Endothelial cell of umbilical vein (primary cell): ENCODE measurements at regions not wholly inside any gene's neighbourhood (a gene's known extent, or its start where the extent isn't known, plus 50 kb on each side); places are given as distances from the start of the nearest gene placed in this dataset.

Experiments
- BruUV-seq: library from RNA; stranded (reverse); fragments of 400-500 nt; replicated peaks from 2 replicates; lab custom pipeline; 2021; lab: Mats Ljungman, UMichigan
- CTCF ChIA-PET: fragments of 300-600, 350-600 bp; sonication (Branson Sonifier 250); formaldehyde crosslinking; loops from one replicate; lab custom pipeline; 2021; ENCODE audit warnings: antibody characterized with exemption, inconsistent platforms; lab: Charles Lee
- POLR2A ChIA-PET: fragments of 300-600, 350-600 bp; sonication (Branson Sonifier 250); formaldehyde crosslinking; loops from one replicate; lab custom pipeline; 2021; ENCODE audit warnings: antibody characterized with exemption, inconsistent platforms; lab: Charles Lee
- DNase-seq: peaks from one replicate; pipeline ENCODE4 v3.0.0-alpha.2; 2011; ENCODE audit warnings: low read depth, low spot score
- FAIRE-seq: peaks from 2 replicates; lab custom pipeline; 2011; peaks lifted over from hg19 to GRCh38; lab: Jason Lieb, UNC
- H2AFZ ChIP-seq: 2 replicates; pipeline ENCODE4 v1.6.0; 2012; ENCODE audit warnings: low read depth, low read length, control low read depth, inconsistent platforms
- H3K27ac ChIP-seq: 2 replicates; pipeline ENCODE4 v1.5.1; 2011; ENCODE audit warnings: low read depth, mild to moderate bottlenecking, control low read depth, low read length, moderate library complexity; ENCODE audit not compliant: insufficient read depth
- H3K27me3 ChIP-seq, 2 experiments: 2 replicates each; pipeline versions ENCODE4 v1.6.0 to v1.6.1; 2011; ENCODE audit warnings: low read length in 2 of 2, mixed read lengths in 1 of 2; ENCODE audit not compliant: control insufficient read depth in 2 of 2, insufficient read depth in 2 of 2
- H3K36me3 ChIP-seq, 2 experiments: 2 replicates in 1 of 2; 3 replicates in 1 of 2; pipeline ENCODE4 v1.5.1; 2011; ENCODE audit warnings: low read length in 2 of 2, mild to moderate bottlenecking in 1 of 2, moderate library complexity in 1 of 2; ENCODE audit not compliant: control insufficient read depth in 2 of 2, insufficient read depth in 2 of 2; ENCODE audit errors: extremely low read depth in 1 of 2
- H3K4me1 ChIP-seq: 3 replicates; pipeline ENCODE4 v1.5.1; 2011; ENCODE audit warnings: mild to moderate bottlenecking, low read length; ENCODE audit not compliant: control insufficient read depth, insufficient read depth; ENCODE audit errors: extremely low read depth
- H3K4me2 ChIP-seq: 2 replicates; pipeline ENCODE4 v1.6.1; 2011; ENCODE audit warnings: low read length, control low read depth, mixed read lengths; ENCODE audit not compliant: insufficient read depth
- H3K4me3 ChIP-seq, 3 experiments: fragments of 200-600 bp in 1 of 3; sonication (generic), shearing (Covaris generic) in 1 of 3; replicated peaks in 1 of 3; 2 replicates each; pipeline ENCODE4 v1.5.1; 2011 to 2016; ENCODE audit warnings: control low read depth in 3 of 3, low read length in 3 of 3, mild to moderate bottlenecking in 2 of 3, inconsistent platforms in 1 of 3, low read depth in 1 of 3, moderate library complexity in 1 of 3; ENCODE audit not compliant: insufficient read depth in 1 of 3
- H3K79me2 ChIP-seq: 2 replicates; pipeline ENCODE4 v1.6.0; 2012; ENCODE audit warnings: low read length, inconsistent platforms; ENCODE audit not compliant: control insufficient read depth, insufficient read depth
- H3K9ac ChIP-seq: replicated peaks from 2 replicates; pipeline ENCODE3; 2011; ENCODE audit warnings: low read length, control low read depth; ENCODE audit not compliant: insufficient read depth; ENCODE audit errors: extremely low read depth
- H3K9me1 ChIP-seq: replicated peaks from 3 replicates; pipeline ENCODE4 v1.6.0; 2011; ENCODE audit warnings: mild to moderate bottlenecking, low read length; ENCODE audit not compliant: control insufficient read depth, insufficient read depth; ENCODE audit errors: extremely low read depth
- H3K9me3 ChIP-seq: replicated peaks from 2 replicates; pipeline ENCODE4 v1.5.1; 2012; ENCODE audit warnings: low read length, inconsistent platforms; ENCODE audit not compliant: control insufficient read depth, insufficient read depth
- H4K20me1 ChIP-seq: replicated peaks from 2 replicates; pipeline ENCODE3; 2011; ENCODE audit warnings: mild to moderate bottlenecking, low read length; ENCODE audit not compliant: control insufficient read depth, insufficient read depth; ENCODE audit errors: extremely low read depth
- EZH2 ChIP-seq: IDR thresholded peaks from 2 replicates; pipeline ENCODE4 v1.6.1; 2012; ENCODE audit warnings: borderline replicate concordance, low read depth, mild to moderate bottlenecking, moderate library complexity, low read length, inconsistent platforms; ENCODE audit not compliant: severe bottlenecking
- FOS ChIP-seq: IDR thresholded peaks from 2 replicates; pipeline ENCODE4 v1.6.1; 2011; ENCODE audit warnings: mild to moderate bottlenecking, low read length, moderate library complexity, borderline replicate concordance; ENCODE audit not compliant: insufficient read depth
- GATA2 ChIP-seq: IDR thresholded peaks from 2 replicates; pipeline ENCODE4 v1.7.0; 2011; ENCODE audit warnings: low read depth, mild to moderate bottlenecking, moderate library complexity, mixed read lengths, low read length; ENCODE audit not compliant: insufficient read length, insufficient read depth
- JUN ChIP-seq: IDR thresholded peaks from 2 replicates; pipeline ENCODE4 v1.6.1; 2011; ENCODE audit warnings: borderline replicate concordance, low read depth; ENCODE audit not compliant: insufficient read length, insufficient read depth
- MYC ChIP-seq: IDR thresholded peaks from one replicate; pipeline ENCODE4 v1.6.1; 2011; ENCODE audit warnings: mild to moderate bottlenecking, low read depth, low read length
- POLR2AphosphoS5 ChIP-seq: IDR thresholded peaks from 2 replicates; pipeline ENCODE4 v1.6.1; 2012; ENCODE audit warnings: low read depth, mild to moderate bottlenecking, control low read depth, low read length, moderate library complexity; ENCODE audit not compliant: insufficient read depth
- dilution Hi-C: fragments of 300-500 bp; cut with MboI; formaldehyde crosslinking; loops from one replicate; pipeline ENCODE4 v1.15.0; 2019; ENCODE audit warnings: low sequenced_read_pairs; ENCODE audit not compliant: extremely low pct_ligation_motif_present
- intact Hi-C: fragments of 100-400 bp; cut with micrococcal nuclease; formaldehyde crosslinking; loops from one replicate; pipeline ENCODE4 v1.10.0; 2022
- TF ChIP-seq, protein P1 (sequence below), 2 donors: IDR thresholded peaks; 1 replicate in 1 of 2; 2 replicates in 1 of 2; pipeline ENCODE4 v1.5.1; 2011; ENCODE audit warnings: low read length in 2 of 2, mild to moderate bottlenecking in 2 of 2, moderate library complexity in 2 of 2, control low read depth in 1 of 2, inconsistent platforms in 1 of 2, low read depth in 1 of 2; ENCODE audit not compliant: insufficient read depth in 1 of 2; ENCODE audit errors: extremely low read depth in 1 of 2
- TF ChIP-seq, protein P2 (sequence below): IDR thresholded peaks from 2 replicates; pipeline ENCODE4 v1.6.1; 2011; ENCODE audit not compliant: insufficient read depth, insufficient read length

DNA sequence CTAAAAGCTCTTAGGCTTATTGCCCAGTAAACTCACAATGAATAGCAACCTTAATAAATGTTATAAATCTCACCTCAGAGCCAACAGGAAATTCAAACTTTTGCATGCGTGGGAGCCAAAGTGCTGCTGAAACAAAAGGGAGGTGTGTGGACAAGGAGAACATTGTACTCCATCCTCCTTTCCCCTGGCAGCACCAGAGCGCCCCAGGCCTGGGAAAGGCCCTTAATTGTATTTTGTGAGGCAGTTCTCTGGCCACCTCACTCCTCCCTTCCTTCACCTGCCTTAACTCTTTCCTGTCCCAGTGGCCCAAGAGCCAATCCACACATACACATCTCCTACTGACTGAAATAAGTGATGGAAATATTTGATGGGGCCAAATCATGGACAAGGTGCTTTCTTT, 648.5 kb downstream of the LMO4 start:
- Histone ChIP-seq H3K9me1 (no peaks in the 10 kb centered on the region), H2AFZ (no peak overlapping the region), H3K27ac (no peak overlapping the region), H3K36me3 (no peaks in the 10 kb centered on the region), H3K9ac (no peak overlapping the region), H3K4me2 (no peak overlapping the region), H3K4me3 (no peak overlapping the region), H3K27me3 (no peaks in the 10 kb centered on the region), H3K4me1 (no peaks in the 10 kb centered on the region), H3K9me3 (no peaks in the 10 kb centered on the region), H3K79me2 (no peaks in the 10 kb centered on the region), H4K20me1 (no peaks in the 10 kb centered on the region)
- ChIA-PET CTCF (no interaction called here), POLR2A (no interaction called here)
- no TSS peak for BruUV-seq
- intact Hi-C loops: no loop called here
- DNase-seq: no peak
- TF ChIP-seq, protein P1, sequence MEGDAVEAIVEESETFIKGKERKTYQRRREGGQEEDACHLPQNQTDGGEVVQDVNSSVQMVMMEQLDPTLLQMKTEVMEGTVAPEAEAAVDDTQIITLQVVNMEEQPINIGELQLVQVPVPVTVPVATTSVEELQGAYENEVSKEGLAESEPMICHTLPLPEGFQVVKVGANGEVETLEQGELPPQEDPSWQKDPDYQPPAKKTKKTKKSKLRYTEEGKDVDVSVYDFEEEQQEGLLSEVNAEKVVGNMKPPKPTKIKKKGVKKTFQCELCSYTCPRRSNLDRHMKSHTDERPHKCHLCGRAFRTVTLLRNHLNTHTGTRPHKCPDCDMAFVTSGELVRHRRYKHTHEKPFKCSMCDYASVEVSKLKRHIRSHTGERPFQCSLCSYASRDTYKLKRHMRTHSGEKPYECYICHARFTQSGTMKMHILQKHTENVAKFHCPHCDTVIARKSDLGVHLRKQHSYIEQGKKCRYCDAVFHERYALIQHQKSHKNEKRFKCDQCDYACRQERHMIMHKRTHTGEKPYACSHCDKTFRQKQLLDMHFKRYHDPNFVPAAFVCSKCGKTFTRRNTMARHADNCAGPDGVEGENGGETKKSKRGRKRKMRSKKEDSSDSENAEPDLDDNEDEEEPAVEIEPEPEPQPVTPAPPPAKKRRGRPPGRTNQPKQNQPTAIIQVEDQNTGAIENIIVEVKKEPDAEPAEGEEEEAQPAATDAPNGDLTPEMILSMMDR (IDR thresholded peaks at IDR 0.05; ENCODE audit: extremely low read depth in 1 of 2, insufficient read depth in 1 of 2, low read depth in 1 of 2, low read length in 2 of 2): no peak
- TF ChIP-seq POLR2AphosphoS5: no peak
- TF ChIP-seq MYC: no peak
- TF ChIP-seq FOS: no peak
- TF ChIP-seq EZH2: no peak
- no peak for TF ChIP-seq GATA2
- no peak for TF ChIP-seq JUN
- TF ChIP-seq, protein P2, sequence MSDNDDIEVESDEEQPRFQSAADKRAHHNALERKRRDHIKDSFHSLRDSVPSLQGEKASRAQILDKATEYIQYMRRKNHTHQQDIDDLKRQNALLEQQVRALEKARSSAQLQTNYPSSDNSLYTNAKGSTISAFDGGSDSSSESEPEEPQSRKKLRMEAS: no peak
- no peak for FAIRE-seq
- dilution Hi-C loops: no loop called here
